HT1080 (cell line): ENCODE measurements at regions not wholly inside any gene's neighbourhood (a gene's known extent, or its start where the extent isn't known, plus 50 kb on each side); places are given as distances from the start of the nearest gene placed in this dataset.
A peak's percentile ranks its signal among the peaks of the same experiment; 100 is the strongest.

Experiments used
- DNase-seq: peaks from one replicate; pipeline ENCODE4 v3.0.0-alpha.2; 2015; ENCODE audit warnings: low read depth

DNA sequence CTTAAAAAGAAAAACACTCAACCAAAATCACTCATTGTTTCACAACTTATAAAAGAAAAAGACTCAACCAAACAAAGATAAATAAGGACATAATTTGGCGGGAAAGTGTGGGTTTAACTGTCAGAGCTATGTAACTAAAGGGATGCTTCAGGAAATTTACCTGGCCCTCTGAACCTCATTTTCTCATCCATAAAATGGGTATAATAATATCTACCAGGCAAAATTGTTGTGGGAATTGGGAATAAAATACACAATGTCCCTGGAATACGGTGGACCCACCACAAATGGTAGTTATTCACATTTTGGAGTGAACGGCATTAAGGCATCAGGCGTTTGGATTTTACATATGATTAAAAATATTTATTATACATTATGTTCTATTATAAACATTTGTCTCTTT lies 228.5 kb upstream of the ANKRD55 start:
- DNase-seq: no peak

DNA sequence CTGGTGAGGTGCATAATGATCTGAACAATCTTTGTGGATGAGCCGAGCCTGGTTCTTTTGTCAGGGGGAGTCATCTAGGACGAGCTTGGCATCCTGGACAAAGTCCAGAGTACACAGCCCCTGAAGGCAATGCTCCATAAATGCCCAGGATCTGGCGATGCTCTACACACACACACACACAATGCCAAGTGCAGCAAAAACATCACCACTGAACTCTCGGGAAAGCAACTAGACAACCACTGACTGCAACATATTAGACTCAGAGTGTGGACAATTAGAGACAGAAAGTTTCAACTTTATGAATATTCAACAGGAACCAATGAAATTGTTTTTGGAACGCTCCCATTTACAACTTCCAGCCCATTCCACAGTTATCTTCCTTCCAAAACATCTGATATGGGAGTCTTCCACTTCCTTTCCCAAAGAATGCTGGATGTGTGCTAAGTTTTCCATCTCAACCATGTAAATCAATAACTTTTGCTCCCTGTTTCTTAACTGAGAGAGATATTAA lies 227.6 kb upstream of the ANKRD55 start:
- no peak for DNase-seq

DNA sequence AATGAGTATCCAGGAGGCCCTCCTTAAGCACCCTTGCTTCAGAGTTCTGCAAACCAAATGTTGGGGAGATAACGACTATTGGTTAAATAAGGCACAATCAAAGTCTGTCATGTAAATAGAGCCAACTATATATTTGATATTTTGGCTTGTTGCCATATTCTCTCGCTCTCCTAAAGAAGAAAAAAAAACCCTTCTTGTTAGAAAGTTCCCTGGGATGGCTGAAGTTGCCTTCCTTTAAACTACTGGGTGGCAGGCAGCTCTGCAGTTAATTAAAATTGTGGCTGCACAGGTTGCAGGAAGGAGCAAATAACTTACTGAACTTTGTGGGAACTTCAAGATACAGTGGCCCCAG lies 227.0 kb upstream of the ANKRD55 start:
- no peak for DNase-seq

DNA sequence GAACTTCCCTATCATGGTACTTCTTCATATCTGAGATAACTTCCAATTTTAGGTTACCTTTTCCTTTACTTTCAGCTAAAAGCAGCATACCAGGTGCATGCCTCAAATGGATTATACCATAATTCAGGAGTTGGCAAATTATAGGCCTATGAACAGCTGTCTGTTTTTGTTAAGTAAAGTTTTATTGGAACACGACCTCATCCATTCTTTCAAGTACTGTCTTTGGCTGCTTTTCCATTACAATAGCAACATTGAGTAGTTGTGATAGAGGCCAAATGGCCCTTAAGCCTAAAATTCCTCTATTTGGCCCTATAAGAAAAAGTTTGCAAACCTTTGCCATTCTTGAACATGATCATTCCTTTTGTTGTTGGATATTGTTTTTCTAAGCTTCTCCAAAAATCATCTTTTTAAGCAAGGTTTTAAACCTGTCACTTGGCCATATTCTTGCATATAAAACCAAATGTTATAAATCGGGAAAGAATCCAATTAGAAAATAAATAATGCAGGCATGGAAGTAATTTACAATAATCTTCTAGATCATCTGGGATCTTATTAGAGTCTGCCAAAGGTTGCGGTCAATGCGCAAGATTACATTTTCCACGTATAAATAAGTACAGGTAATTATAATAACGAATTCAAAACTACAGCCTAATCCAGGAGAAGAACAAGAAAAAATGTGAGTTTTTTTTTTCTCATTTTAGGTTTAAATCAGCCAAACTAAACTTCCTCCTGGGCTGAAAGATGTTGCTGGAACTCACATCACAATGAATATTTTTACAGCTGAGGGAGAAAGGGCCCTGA lies 226.5 kb upstream of the ANKRD55 start:
- DNase-seq: no peak

DNA sequence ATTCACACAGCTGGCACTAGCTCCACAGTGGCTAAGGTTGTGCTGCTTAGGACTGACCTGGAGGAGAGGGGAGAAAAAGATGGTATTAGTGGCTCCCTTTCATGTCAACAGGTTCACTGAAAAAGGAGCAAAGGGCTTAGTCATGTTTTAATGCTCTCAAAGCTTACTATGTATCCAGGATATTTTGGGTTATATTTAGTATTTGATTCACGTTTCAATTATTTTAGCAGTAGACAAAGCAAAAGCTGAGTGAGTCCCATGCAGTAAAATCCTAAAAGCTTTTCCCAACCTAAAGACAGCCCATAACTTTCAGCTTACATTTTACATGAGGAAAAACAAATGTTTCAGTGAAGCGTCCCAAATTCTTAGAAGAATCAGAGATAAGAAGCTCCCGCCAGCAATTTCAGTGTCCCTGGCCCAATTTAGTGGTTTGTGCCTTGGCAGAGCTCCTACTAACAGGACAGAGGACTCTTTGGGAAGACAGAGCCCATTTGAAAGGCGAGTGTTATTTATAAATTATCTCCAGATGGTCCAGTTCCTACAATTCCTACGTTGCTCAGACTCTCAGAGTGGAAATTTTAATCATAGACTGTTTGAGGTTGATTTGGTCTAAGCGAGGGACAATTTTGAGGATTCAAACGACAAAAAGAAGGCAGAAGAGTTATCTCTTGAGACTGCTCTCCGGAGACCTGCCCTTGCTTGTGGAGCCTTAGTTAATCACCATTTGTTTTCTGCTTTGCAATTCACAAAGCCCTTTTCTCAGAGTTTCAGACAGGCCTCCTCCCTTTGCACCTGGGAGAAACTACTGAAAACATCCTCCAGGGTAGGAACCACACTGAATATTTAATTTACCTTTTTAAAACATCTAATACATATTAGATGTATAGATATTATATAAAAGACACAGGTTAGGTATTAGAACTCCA lies 225.0 kb upstream of the ANKRD55 start:
- DNase-seq: no peak

DNA sequence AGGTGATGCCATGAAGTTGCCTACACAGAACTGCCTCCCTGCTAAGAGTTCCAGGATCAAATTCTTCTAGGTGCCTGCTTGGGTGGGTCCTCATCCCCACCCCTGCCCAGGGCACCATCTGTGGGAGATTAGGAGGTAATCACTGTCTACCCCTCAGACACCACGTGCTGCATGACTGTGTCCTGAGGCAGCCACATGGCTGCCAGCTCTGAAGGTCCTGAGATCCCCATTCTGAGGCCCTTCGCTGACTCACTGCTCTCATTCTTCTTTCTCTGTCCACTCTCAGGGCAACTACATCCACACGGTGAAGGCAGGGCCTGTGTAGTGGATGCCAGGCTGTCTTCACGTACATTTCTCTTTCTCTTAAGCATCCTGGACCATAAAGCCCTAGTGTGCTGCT lies 222.9 kb upstream of the ANKRD55 start:
- DNase-seq: peak; percentile 37

DNA sequence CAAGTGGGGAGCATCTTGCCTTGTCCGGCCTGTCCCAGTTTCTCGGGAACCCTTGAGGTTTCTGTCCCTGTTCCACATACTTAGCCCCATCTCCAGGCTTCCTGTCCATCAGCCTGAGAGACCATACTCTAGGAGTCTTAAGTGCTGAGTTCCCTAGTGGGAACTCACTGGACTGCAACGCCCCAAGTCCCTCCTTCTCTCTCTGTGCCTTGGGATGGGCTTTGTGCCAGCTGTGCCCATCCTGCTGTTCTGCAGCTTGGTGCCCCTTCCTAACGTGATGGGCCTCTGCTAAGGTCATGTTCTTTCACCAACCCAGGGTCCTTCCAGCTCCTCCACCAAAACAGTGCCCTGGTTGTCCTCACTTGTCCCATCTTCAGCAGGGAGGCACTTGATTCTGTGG lies 222.3 kb upstream of the ANKRD55 start:
- DNase-seq: no peak

DNA sequence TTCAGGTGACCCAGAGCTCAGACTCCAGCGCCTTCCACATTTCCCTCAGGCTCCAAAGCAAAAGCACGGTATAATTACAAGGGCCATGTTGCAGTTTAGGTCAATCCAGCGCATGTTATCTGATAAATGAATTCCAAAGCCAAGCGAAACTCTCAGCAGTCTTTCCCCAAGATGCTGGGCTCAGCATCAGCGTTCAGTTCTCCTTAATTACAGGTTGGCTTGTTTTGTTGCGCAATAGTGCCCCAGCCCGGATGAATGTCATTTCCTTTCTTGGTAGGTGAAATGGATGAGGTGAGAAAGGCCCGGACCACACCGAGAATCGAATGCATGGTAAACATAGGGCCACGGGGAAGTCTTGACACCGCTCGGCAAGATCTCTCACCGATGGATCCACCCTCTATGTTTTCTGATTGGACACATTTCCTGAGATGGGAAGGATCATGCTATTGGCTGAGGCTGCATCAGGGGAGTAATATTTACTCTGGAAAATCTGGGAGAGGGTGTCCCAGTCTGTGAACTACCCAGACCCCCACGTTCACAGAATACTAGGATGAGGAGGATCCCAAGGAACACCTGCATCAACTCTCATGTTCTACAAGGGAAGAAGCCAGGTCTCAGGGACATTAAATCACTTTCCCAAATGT lies 221.2 kb upstream of the ANKRD55 start:
- DNase-seq: no peak

DNA sequence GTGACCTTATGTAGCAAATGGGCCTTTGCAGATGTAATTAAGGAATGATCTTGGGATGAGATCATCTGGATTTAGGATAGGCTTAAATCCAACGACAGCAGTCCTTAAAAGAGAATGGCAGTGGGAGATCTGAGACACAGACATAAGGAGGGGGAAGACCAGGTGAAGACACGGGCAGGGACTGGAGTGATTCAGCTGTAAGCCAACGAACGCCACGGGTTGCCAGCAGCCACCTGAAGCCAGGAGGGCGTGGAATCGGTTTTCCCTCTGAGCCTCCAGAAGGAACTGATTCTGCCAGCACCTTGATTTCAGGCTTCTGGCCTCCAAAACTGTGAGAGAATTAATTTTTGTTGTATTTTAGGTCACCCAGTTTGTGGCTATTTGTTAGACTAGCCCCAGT lies 218.6 kb upstream of the ANKRD55 start:
- no peak for DNase-seq

DNA sequence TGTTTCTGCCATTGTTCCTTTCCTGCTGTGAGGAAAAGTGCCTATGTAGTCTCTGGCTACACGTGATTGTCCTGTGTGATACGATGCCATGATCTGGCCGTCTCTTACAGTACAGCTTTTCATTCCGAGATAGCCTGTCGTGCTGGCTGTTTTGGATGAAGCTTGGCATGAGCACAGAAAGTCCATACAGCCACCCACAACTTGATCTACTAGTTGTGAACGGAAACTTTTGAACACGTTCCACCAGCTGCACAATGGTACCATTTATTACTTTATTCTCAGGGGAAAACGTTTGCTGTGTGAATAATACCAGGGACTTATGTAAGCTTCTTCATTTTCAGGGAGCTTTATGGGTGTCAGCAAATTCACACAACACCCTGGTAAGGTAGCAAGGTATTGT lies 217.6 kb upstream of the ANKRD55 start:
- DNase-seq: no peak

DNA sequence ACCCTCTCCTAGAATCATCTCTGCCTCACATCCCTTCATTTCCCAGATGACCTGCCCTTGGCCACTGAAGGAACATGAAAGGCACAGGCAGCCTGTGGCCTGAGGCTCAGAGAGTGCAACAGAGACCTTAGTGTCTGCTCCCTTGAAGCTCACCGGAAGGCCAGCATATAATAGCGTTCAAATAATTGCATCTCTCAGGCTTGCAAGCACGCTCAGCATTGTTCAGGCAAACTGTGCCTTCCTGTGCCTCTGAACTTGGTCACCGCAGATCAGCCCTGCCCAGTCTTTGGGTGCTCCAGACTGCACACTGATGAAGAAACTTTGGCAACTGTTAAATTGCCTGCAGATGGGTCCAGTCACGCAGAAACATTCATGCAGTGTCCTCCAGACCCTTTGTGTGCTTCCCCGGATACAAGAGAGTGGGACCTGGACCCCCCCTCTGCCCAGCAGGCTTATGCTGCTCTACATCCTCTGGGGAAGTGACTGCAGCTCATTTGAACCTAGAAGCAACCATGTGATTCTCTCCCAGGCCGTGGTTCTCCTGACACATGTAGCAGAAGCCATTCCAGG lies 216.0 kb upstream of the ANKRD55 start:
- DNase-seq: no peak

DNA sequence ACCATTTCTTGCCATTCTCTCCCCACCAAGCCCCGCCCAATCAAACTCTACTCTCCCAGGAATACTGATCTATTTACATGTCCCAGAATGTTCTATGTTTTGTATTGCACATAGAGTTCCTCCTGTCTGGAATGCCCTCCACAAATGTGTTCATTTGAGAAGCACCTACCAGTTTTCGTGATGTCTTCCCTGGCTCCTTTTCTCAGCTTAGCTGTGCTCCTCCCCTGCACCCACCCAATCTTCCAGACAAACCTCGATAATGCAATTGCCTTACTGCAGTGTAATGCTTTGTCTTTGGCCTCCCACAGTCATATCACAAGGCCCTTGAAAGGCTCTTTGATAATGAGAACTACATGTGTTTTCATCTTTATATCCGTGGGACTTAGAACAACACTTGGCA lies 214.5 kb upstream of the ANKRD55 start:
- no peak for DNase-seq

DNA sequence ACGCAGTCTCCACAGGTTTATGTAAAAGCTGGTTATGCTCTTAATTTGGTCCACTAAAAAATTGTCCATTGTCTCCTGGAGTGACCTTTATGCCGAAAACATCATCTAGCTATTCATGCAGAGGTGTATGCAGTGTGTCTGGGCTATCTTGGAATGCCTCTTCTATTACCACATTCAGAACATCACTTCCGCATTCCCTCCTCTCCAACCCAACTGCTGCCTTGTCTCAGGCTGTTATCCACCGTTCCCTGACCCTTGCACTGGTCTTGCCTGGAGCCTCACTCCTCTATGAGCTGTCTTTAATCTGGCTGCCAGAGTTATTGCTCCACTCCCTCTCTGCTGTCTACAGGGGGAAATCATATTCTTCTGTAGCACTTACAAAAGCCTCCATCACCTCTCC lies 214.1 kb upstream of the ANKRD55 start:
- no peak for DNase-seq

DNA sequence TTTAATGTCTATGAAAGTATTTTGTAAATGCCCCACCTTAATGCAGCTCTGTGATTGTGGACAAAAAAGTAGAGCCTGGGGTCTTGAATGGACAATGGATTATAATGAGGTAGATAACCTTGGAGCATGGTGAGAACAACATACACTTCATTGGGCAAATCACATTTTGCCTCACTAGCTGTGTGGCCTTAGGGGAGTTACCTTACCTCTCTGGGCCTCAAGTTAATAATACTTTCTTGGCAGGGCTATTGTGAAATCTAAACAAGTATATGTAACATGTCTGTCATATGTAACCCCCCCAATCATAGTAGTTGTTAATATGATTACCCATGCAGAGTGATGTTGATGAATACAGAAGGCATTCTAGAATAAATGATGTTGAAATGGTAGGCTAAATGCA lies 213.6 kb upstream of the ANKRD55 start:
- no peak for DNase-seq

DNA sequence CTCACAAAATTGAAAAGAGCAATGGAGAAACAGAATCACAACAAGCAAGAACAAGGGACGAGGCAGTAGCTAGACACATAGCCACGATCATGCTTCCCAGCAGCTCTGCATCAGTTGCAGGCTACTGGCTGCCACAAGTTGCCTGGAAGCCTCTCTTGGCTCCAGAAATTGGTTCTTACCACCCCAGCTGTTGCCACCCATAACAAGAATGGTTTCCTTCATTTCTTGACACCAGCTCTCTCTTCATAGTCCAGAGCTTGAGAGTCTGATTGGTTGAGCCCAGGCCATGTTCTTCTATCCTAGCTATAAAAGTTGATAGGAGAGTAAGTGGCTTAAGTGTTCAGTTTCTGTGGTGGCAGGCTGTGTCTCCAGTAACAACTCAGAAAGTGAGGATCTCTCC lies 210.7 kb upstream of the ANKRD55 start:
- no peak for DNase-seq

DNA sequence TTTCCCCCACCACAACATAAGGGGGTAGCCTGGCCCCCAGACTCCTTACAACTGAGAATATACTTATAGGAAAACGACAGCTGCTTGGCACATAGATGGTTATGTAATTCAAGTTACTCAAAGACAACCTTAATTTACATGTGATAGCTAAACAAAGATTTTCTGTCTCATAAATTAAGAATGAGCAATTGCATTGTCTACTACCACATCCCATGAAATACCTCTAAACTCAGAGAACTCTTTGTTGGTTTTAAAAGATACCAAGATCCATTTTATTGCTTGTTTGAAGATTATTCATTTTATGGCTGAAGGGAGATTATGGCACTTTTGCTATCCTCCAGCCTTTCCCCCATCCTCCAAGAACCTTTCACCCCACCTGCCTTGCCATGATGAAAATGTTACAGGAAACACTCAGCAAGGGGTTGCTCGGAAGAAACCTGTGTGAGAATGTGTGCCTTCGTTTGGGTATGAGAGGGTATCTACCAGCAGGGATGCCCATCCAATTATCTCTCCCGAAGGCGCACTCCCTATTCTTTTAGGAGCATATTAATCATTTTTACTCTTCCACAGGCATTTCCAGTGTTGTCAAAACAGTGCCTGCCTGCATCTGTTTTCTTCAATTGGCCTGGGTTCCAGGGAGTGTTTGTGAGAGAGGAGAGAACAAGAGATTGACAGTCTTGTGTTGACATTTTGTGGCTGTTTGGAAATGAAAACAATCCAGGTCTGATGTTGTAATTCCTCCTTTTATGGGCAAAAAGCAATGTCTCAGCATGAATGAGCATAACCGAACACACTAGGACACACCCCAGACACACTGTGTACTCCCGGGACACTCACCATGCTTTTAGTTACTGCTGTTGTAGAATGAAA lies 208.0 kb upstream of the ANKRD55 start:
- no peak for DNase-seq

DNA sequence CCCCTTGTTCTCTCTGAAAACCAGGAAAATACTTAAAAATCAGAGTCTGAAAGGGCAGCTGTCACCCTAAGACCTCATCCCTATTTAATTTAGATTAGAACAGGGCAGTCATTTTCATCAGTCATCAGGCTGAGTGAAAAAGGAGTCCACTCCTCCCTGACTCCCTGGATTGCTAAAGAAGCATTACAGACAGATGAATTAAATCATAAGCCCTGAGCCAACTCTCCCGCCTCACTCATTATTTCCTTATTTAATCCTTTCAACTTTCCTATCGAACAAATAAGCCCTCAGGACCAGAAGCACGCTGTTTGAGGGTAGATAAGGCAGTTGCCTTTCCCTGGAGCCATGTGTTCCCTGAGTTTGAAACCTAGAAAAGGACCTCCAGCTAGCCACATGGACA lies 201.9 kb upstream of the ANKRD55 start:
- no peak for DNase-seq

DNA sequence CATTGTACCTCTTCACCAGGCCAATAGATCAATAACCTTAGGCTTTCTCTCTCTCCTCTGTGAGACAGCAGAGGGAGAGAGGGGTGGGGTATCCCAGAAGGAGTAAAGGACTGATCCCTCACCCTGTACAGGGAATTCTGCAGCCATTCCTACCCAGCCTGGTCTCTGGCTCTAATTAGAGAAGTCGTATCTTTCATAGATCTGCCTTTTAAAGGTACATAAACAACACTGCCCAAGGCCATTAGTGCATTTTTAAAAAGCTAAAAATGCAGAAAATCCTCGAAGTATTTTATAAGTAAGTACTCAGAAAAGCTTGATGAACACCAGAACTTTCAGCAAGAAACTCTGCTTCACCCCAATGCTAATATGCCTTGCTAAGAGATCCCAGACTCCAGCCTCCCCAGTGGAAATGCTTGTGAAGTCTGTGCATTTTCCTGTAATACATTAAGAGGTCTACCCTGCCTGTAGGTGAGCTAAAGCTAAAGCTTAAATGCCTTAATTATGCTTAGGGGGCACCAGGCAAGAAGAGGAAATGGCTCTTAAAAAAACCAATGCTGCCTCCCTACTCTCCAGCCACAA lies 200.0 kb upstream of the ANKRD55 start:
- no peak for DNase-seq

DNA sequence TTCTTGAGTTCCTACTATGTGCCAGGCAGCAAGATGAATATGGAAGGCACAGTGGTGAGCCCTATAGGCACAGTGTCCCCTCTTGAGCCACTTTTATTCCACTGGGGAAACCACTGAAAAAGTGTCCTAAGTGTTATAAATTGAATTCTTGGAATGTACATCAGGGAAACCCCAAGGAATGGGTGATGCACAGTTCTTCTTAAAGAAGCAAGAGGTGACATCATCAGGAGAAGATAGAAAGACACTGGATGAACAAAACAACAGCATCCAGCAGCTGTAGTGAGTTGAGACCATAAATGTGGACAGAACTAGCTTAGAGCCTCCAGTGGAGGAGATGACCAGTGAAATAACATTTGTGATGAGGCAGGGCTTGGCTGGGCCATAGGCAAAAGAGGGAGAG lies 199.2 kb upstream of the ANKRD55 start:
- no peak for DNase-seq

DNA sequence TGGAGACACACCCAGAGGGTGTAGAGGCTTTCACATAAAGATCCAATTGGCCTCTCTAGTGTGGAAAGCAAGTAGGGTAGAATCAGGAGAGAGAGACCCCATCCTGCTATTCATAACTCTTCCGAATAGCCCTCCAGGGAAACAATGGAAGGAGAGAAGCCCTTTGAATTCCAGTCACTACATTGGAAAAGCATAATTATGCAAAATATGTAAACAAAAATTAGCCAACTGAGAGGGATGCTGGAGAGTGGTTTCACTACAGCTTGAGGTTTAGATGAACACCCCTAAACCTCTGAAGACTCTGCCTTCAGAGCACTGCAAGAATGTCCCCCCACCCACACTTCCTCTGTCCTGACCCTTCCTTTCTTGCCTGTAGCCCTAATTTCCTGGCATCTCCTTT lies 197.3 kb upstream of the ANKRD55 start:
- DNase-seq: no peak
